CMK (cell line): ENCODE measurements at regions not wholly inside any gene's neighbourhood (a gene's known extent, or its start where the extent isn't known, plus 50 kb on each side); places are given as distances from the start of the nearest gene placed in this dataset.
A peak's percentile ranks its signal among the peaks of the same experiment; 100 is the strongest.
"Not testable (repeated sequence)": the region's sequence is repeated elsewhere in the genome, so short reads cannot be mapped to it uniquely, and the experiment has no call there.

Experiments
- DNase-seq: peaks from one replicate; pipeline ENCODE4 v3.0.0-alpha.2; 2010; ENCODE audit warnings: low read depth

DNA sequence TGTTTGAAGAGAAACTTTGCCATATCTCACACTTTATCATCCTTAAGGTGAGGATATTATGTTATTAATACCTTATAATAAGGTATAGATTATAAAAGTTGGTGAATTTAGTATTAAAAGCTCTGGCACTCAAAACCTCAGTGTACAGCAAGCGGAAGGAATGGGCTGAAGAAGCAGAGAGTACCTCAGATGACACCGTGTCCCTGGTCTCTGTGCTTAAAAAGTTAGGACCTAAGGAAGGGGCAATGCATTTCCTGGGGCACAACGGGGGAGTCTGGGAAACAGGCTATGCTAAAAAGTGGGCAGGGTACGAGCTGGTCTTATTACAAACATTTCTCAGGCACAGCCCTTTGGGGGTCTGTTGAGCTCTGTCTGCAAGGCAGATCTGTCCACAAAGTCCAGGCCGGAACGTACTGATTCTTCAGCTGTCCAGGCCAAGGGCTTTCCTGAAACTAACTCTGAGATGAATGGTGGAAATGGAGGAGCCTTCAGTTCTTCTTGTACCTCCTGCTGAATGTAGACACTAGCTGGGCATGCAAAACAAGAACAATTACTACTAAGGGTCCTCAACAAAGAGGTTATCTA, 202.7 kb downstream of the POM121L12 start:
- DNase-seq: no peak

DNA sequence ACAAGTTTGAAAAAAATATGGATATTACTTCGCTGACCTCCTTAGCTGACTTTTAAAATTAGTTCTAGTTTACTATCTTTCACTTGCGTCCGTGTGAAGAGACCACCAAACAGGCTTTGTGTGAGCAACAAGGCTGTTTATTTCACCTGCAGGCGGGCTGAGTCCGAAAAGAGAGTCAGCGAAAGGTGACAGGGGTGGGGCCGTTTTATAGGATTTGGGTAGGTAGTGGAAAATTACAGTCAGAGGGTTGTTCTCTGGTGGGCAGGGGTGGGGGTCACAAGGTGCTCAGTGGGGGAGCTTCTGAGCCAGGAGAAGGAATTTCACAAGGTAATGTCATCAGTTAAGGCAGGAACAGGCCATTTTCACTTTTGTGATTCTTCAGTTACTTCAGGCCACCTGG, 203.7 kb downstream of the POM121L12 start:
- DNase-seq: not testable (repeated sequence)

DNA sequence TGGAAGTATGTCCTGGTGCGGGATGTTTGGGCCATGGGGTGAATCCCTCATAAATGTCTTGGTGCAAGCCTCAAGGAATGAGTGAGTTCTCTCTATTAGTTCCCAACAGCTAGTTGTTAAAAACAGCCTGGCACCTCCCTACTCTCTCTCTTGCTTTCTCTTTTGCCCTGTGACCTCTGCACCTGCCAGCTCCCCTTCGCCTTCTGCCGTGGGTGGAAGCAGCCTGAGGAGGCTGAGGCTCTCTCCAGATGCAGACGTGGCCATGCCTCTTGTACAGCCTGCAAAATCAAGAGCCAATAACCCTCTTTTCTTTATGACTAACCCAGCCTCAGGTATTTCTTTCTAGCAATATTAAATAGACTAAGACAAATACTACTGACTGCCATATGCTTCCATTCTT, 210.3 kb downstream of the POM121L12 start:
- DNase-seq: no peak

DNA sequence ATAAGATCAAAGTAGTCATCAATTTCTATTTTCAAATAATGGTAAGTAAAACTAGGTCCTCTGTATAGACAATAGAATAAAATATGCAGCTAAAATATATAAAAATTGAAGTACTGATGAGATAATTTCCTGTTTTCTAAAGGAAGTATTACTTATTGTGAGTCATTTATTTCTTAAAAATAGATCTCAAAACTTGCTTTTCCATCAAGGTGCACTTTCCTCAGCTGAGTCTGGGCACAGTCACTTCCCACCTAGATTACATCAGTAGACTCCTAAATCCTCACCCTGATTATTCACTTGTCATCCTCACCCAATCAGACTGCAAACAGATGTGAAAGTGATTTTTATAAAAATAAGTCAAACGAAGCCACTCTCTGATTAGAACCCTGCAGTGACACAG, 211.5 kb downstream of the POM121L12 start:
- DNase-seq: no peak

DNA sequence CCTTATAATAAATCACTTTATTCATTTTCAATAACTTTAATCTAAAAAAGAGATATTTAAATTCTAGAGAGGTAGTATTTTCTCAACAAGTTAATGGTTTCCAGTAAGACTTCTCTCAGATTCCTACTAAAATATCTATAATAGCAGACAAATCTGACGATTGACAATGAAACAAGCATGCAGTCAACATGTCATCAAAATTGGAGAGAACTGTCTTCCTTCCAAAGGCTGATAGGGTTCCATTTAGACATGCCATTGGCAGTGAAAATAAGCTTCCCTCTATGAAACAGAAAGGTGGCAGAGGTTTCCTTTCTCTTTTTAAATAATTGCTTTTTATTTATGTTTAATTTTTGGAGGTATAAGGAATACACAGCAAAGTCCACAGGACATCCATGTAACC, 217.1 kb downstream of the POM121L12 start:
- no peak for DNase-seq

DNA sequence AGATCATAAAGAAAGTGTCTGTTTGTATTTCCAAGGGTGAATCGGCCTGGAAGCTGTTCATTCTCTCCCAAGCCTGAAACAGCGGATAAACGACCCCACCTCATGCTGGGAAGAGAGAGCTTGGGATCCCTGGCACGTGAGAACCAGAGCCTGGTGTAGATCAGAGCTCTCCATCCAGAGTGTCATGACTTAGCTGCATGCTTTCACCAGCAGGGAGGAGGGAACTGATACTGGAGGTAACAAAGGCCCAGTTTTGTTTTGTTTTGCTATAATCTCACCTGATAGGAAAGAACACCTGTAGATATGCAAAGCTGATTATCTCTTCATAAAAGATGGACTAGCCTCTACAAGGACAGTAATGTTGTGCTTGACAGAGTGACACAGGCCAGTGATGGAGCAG, 236.6 kb downstream of the POM121L12 start:
- DNase-seq: no peak

DNA sequence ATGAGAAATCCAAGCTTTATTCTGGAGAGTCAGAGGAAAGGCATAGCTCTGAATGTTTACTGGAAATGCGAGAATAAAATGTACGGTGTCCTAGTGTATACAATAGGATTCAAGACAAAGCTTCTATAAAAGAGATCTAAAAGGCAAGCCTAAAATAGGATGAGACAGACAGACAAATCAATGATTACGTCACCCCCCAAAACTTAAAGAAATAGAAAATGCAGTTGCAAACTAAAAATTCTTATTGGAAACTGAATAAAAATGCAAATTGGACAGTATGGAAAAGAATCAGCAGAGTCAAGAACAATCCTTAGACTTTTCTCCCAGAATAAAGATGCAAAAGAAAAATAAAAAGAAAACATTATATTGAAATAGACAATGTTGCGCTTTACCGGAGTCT, 245.9 kb downstream of the POM121L12 start:
- no peak for DNase-seq

DNA sequence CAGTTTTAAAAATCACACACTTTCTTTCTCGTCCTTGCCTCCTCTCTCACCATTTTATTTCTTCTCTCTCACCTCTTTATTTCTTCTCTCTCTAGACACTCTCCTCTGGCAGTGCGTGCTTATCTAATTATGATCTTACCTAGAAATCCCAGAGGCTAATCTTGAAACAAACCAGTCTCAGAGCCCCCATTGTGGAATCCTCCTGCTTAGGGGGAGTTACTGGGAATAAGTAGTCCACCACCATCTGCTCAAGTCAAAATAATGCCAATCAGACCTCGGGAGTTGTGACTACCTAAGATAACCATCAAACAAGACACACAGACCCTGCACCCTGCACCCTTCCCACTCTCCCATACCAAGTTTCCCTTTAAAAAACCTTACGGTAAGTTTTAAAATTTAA, 256.9 kb downstream of the POM121L12 start:
- DNase-seq: no peak

DNA sequence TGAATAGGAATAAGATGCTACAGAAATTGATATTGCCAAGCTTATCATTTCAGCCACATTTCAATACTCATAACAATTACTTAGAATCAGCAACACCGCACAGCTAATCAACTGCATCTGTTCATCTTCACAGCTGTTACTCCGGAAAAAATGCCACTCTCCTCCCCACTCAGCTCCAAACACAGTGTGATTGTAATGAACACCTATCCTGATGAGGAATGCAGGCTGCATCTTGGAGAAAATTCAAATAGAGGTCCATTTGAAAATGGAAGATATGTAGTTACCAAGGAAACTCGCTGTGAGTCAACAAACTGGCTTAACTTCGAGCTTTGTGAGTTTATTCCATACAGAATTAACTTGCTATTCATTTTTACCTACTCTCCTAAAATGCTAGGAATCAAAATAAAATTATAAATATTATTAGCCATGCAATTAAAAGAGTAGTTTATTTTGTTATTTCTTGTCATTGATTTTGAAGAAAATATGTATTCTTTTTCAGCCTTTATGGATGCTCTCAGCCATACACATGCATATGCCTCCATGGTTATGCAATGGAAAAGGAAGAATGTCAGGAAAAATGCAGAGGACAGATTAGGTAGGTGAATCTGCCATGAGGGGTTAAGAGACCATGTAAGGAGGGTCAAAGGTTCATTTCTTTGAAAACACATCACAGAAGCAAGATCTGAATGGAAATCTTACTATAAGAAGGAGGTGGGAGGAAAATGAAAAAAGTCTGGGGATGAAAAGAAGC, 267.2 kb downstream of the POM121L12 start:
- no peak for DNase-seq

DNA sequence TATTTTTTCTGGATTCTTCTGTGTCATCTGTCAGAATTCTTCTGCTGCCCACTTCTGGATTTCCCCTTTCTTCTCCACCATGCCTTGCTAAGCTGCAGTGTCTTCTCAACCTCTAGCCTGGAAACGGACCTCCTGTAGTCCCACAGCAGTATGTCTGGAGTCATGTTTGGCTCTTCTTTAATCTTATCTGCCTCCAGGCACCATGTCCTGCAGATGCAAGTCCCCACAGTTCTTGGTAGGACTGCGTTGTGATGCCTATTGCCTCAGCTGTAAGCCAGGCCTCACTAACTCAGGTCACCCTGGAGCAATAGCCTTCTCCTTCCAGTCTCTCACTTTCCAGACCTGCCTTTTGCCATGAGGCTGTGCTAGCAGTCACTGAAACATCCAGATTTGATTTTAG, 268.3 kb downstream of the POM121L12 start:
- DNase-seq: no peak

DNA sequence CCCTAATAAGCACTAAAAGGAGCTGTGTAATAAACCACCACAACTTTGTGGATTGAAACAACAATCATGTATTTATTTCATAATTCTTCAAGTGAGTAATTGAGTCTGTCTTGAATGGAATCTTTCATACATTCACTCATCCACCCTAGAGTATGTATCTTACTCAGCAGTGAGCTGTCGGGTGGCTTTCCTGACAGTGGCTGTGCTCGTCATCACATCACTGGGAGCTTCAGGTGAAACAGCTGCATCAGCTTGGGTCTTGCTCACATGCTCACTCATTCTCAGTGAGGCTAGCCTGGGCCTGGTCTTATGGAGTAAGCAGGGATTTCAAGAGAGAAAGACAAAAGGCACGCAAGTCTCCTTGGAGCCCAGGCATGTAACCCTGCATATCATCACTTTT, 271.4 kb downstream of the POM121L12 start:
- DNase-seq: no peak

DNA sequence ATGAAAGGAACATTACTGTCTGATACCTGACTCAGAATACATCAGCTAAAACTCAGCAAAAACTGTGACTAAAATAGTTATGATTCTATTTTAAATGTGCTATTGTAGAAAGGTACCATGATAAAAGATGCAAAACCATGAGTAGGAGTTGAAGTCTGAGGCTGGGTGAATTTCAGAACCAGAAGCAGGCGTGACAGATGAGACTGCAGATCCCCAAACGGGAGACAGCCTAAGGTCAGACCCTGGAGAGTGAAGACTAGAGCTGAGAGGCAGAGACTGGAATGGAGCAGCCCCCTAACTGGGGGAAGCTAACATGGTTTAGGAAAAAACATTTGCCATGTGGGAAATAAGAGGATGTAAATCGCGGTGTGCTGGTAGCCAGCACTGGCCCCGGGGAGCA, 275.8 kb downstream of the POM121L12 start:
- no peak for DNase-seq

DNA sequence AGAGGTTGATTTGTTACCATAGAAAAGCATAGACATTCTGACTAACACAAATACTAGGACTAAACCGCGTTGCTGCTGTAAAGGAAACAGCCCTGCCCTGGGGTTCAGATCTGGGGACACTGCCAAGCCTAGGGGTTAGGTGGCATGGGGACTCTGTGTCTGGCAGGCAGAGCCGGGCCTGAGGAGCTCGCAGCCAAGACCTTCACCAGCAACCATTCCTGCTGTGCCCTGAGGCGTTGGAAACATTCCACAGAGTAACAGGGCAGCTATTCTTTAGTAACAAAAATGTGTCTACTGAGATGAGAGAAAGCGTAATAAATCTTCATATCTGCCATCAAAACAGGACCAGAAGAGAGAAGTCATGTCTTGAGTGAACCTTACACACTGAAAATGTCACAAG, 280.5 kb downstream of the POM121L12 start:
- DNase-seq: no peak

DNA sequence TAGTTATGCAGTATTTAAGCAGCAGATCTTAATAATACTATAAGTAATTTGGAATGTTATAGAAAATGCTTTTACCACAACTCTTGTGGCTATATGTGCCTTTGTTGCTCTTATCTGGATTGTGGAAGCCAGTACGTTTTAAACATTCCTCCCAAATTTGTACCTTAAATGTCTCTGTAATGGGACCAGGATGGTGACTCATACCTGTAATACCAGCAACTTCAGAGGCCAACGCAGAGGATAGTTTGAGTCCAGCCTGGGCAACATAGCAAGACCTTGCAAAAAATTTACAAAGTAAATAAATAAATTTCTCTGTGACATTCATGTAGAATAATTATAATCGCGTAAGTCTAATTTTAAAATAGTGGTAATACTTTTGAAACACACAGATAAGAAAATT, 283.1 kb downstream of the POM121L12 start:
- no peak for DNase-seq

DNA sequence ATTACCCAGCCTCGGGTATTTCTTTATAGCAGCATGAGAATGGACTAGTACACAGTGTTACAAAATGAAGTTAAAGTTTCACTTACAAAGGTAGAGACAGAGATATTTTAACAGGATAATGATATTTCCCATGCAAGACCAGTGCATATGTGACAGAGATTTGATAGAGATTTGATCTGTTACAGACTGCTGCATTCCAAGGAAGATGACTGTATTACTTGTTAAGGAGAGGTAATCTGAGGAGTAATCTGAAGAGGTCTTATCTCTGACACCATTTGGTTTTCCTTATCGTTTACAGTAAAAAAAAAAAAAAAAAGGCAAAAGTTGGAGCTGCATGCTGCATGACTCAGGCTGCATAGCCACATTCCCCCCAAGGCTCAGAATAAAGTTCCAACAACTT, 289.6 kb downstream of the POM121L12 start:
- no peak for DNase-seq

DNA sequence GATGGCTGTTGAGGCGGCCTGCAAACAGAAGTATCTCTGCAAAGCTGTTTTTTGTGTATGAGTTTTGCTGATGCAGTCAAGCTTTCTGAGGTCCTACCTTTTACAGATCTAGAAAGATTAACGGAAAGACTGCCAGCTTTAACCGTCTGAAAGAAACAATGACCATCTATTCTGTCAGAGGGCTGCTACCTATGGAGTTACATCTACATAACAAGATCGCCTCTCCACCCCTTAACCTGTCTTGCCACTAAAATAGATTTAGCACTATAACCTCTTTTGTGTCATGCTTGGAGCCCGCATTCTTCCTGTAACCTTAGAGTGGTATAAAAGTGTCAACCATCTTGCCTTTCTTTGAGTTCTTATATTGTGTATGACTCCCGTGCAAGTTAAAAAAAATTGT, 291.2 kb downstream of the POM121L12 start:
- no peak for DNase-seq

DNA sequence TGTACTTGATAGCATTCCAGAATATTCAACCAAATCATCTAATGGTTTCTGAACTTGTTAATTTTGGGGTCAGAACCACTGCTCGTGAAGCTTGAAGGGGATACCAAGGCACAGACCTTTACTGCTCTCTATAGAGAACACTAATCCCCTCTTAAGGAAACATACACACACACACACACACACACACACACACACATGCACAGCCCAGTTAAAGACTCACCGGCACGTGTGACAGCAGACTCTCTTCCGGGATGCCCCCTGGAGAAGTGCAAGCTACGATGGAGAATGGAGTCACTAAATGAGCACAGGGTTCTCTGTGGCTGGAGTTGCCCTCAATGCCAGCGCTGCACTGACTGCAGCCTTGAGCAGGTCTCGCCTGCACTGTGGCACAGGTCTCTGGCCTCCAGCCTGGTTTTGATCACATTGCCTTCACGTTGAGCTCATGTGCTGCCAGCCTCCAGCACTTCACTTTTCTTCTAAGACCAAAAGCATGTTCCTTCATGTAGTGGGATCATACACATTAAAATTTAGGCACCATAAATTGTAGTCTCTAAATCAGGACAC, 300.8 kb downstream of the POM121L12 start:
- DNase-seq: no peak

DNA sequence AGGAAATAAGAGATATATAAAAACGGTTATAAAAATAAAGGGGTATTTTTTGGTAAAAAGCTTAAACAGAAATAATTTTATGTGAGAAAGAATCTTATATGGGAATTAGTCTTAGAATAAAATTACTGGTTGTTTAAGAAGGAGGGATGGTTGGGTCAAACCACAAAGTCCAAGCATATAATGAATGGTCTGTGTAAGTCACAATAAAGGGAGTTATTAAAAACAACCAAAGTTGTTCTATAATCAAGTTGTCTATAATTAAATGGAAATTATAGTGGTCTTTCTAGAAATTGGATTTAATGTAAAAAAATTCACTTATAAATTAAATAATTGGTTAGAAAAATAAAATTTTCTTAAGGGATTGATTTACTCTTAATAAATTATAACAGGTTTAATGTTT, 304.8 kb downstream of the POM121L12 start:
- DNase-seq: no peak

DNA sequence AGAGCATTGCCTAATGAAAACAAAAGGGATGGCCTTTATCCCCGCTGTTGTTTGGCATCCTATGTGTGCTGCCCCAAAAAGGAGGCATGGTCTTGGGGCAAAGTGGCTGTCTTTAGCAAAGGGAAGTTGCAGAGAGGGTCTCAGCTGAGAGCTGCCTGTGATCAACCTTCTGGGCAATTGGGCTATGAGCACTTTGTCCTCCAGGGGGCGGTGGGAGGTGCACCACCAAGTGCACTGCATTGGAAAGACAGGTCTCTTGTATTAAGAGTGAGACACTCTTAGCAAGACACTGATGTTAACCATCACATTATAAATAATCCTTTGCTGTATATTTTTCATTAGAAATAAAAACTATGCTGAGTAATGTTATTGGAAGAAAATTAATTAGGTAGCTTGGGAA, 314.8 kb downstream of the POM121L12 start:
- peak; percentile 4 for DNase-seq

DNA sequence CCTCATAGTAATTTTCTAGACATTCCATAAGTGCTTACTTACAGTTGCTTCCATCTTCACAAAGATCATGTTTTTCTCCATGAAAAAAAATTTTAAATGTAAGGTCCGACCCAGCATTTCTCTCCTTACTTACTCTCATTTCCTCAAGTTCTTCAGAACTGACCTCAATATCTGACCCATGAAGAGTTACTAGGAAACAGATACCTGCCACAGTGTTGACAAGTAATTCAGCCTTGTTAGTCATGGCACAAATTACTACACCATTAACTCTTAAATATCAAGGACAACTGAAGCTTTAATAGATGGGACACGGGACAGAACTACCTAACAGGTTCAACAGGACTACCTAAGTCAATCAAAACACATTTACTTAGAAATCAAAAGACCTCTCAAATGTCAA, 316.2 kb downstream of the POM121L12 start:
- no peak for DNase-seq

DNA sequence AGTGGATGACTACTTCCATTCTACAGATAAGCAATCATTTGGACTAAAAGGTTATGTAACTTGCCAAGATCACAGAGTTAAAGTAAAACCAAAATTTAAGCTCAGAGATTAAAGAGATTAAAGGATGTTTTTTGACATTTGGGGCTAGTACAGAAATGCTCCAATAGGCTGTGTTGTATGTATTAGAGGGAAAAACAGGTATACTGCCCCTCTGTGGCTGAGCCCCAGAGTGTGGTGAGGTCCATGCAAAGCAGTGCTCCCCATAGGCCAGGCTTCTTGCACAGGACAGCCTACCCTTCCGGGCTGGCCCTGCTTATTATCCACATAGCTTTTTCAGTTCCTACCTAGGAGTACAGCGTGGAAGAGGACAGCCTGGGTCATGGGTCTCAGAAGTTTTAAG, 322.8 kb downstream of the POM121L12 start:
- no peak for DNase-seq

DNA sequence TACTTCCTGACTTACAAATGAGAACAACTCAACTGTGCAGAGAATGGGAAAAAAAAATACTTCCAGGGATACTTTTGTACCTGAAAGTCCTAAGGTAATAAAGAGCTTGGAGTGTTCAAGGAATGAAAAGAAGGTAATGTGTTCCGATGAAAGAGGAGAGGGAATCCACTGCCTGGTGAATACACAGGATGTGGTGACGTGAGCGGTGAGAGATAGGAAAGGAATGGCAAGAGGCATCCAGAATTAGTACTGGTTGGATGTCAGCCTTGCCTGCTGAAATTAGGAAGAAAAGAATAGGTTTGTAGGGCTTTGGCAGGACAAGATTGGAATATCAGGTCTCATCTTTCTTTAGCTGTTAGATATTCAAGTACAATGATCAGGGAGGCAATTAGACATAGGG, 347.7 kb downstream of the POM121L12 start:
- DNase-seq: no peak

DNA sequence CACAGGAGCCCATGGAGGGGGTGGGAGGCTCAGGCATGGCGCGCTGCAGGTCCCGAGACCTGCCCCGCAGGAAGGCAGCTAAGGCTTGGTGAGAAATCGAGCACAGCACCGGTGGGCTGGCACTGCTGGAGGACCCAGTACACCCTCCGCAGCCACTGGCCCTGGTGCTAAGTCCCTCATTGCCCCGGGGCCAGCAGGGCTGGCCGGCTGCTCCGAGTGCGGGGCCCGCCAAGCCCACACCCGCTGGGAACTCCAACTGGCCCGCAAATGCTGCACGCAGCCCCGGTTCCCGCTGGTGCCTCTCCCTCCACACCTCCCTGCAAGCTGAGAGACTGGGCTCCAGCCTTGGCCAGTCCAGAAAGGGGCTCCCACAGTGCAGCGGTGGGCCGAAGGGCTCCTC, 349.8 kb downstream of the POM121L12 start:
- DNase-seq: not testable (repeated sequence)

DNA sequence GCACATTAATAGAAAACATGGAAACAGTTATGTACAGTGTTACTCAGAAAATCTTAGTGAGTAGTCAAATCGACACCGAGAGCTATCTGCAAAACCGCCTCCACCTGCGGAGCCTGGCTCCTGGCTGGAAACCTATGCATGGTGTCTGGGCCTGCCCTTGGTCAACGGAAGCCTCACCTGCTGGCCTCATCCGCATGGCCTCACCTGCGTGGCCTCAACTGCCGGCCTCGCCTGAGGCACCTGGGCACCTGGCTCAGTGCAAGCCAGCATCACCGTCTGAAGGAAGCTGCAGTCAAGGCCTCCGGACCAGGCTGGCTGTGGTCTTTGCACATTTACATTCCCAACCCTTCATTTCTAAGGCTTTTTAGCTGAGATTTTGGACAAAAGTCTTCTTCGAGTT, 352.1 kb downstream of the POM121L12 start:
- no peak for DNase-seq
